EL (cell line): ENCODE measurements at regions not wholly inside any gene's neighbourhood (a gene's known extent, or its start where the extent isn't known, plus 50 kb on each side); places are given as distances from the start of the nearest gene placed in this dataset.

Experiments used
- DNase-seq: peaks from one replicate; pipeline ENCODE4 v3.0.0-alpha.2; 2016

DNA sequence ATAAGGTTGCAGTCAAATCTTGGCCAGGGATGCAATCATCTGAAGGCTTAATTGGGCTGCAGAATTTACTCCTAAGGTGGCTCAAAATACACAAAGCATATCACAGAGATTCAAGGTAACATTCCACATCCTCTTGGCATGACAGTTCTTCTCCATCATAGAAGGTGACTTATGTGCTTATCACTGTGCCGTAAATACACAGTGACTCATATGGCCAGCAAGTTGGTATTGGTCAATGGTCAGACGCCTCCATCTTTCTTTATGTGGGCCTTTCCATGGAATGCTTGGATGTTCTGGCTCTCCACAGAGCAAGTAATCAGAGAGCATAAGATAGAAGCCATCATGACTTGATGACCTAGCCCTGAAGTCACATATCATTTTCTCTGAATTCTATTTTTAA is 168.8 kb upstream of the ST8SIA2 start:
- DNase-seq: no peak

DNA sequence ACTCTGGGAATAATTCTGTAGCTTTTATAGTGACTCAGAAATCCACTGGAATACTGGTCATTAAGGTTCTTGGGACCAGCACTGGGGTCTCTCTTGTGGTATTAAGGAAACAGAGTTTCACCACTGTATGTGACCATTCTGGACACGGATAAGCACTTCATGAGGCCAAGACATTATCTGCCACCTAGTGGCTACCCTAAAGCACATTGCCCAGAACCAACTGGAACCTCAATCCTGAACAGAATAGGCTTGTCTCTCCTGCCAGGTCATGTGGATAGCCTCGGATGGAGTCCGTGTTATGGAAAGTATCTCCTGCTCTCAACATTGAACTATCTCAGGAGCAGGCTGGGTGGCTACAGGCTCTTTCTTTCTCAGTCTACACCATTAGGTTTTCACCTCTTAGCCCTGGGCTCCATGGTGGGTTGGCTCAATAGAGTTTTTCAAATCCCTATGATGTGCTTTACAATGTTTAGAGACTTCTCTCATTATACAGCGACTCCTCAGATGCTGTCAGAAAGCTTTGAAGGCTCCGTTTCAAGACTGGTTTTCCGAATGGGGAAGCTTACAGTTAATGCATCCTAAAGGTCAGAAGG is 167.6 kb upstream of the ST8SIA2 start:
- DNase-seq: peak; percentile 1

DNA sequence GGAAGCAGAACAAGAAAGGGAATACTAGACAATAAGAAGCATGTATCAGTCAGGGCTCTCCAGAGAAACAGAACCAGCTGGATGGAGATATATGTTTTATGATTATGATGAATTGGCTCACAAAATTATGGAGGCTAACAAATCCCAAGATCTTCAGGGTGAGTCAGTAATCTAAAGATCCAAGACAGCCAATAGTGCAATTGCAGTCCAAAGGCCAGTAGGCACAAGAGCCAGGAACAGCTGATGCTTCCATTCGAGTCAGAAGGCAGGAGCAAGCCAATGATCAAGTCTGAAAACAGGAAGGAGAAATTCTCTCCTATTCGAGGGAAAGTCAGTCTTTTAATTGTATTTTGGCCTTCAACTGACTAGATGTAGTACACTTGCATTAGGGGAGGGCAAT is 164.9 kb upstream of the ST8SIA2 start:
- DNase-seq: no peak

DNA sequence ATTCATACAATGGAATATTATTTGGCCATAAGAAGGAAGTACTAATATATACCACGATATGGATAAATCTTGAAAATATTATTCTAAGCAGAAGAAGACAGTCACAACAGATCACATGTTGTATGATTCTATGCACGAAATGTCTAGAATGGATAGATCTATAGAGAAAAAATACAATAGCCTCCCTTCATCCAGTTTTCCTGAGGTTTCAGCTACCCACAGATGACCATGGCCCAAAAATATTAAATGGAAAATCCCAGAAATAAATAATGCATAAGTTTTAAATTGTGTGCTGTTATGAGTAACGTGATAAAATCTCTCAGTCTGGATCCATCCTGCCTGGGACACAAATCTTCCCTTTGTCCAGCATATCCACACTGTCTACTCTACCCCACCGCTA is 162.2 kb upstream of the ST8SIA2 start:
- no peak for DNase-seq

DNA sequence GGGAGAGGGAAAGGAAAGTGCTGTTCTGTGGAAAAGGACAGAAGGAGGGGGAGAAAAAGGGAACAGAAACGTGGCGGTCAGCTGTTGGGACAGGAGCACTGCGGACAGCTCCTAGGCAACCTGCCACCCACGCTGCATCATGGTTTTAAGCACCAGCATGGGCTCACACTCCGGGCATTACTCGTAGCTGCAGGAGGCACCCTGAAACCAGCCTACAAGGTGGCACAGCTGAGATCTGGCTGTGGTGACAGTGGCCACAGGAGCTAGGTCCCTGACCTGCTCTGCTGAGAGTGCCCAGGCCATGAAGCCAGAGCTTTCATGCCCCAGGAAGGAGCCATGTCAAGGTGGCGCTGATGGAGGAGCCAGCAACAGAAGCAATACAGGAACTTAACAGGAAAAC is 161.4 kb upstream of the ST8SIA2 start:
- no peak for DNase-seq

DNA sequence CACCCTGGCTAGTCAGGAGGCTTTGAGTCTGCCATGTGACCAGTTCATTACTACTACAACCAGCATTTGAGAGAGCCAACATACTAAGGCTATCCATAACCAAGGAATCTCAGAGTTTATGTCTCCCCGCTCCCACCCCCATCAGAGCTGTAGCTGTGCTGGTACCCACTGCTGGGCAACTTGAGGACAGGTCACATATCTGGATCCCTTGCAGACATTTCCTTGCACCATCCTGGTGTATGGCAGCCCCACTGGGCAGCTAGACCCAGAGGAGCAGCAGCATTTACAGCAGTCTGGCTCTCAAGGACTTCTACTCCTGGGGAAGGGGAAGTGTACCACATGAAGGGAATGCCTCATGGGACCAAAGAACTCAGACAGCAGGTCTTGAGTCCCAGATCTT is 160.8 kb upstream of the ST8SIA2 start:
- no peak for DNase-seq

DNA sequence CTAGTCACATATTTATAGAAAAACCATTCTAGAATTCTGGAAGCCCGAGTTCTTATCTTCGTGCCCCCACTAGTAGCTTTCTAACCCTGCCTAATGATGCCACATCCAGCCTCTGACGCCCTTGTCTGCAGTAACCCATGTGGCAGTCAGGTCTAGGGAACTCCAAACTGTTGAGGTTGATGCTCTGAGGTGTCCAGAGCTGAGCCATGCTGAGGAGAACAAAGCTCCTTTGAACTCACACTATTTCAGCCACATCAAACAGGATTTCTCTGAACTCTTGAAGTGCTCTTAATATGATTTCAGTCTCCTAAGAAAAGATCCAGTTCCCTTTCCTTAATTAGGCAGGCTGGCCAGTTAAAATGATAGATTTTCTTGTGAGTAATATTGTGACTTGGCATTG is 150.5 kb upstream of the ST8SIA2 start:
- no peak for DNase-seq

DNA sequence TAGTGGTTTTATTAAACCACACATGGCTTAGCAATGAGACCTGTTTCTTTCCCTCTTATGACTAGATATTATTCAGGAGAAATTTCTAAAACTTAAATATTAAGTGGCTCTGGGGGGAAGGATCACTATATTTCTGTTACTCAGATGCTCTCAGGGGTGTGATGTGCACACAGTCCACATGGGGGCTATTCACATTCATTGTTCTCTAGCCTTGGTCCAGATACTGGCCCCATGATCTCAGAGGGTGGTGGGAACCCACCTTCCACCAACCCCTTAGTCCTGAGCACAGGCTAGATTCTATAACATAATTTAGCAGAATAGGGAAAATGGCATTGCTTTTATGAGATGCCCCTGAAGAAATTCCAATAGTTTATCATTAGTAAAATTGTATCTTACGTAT is 149.0 kb upstream of the ST8SIA2 start:
- no peak for DNase-seq

DNA sequence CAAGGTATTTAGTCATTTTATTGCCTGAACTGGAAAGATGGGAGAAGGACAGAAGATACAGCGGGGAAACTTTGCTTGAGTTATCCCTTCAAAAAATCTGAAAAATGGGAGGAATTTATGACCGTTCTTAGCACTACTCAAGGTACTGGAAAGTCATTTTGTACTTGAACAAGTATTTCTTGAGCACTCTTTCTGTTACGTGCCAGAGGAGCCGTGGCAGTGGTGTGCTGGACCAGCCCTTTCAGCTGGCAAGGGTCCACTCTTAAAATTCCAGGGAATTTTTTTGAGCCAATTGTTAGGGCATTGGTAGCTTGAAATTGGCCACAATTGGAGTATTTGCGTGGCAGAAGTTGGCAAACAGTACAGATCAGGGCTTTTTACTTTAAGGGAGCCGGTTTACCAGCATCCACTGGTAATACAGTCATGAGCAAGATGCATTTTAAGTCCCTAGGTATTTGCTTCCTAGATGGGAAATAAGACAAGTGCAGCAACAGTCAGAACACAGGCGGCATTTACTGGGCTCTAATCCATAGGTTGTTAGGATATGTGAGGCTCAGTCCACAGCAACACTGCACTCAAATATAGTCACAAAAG is 145.9 kb upstream of the ST8SIA2 start:
- no peak for DNase-seq

DNA sequence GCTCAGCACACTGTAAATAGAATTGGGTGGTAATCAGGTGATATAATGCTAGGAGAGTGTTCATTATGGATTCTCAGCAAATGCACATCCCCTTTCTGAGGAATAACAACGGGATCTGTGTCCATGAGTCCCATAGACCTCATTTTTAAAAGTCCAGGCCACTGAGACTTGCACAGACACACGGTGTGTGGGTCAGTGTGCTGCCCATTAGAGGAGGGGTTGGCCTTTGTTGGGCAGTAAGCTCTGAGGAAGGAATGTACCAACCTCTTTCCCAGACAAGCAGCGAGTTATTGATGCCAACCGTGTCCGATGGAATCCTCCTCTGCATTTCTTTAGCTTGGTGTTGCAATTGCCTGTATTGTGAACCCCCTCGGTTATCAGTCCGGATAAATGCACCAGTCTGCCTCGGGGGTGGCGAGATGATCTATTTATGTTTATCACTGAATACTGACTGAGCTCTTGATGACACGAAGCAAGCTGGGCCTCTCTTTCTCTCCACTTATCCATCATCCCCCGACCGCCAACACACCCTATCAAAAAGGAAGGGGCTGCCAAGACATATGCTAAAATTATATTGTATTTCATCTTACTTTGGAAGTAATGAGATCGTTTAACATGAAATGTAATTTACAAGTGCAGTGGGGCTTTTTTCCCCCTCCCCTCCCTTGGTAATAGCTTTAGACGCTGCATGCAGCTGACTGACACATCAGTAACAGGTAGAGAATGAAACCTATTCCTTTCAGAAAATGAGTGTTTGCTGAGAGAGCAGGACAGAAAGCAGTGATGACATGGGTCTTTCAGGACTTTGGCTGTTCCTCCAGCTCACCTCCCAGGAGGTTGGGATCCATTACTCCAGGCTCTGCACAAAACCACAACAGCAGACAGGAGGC is 126.6 kb upstream of the ST8SIA2 start:
- DNase-seq: no peak

DNA sequence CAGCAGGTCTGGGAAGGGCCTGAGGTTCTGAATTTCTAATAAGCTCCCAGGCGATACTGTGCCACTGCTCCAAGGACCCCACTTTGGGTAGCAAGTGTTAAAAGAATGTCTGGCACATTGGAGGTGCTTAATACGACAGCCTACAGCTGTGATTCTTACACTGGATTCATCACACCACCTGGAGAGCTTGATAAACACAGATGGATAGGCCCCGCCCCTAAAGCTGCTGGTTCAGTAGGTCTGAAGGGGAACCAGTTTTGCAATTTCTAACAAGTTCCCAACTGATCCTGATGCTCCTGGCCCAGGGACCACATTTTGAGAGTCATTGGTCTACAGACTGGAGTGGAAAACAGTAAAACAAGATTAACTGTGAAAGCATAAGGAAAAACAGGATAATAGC is 124.8 kb upstream of the ST8SIA2 start:
- DNase-seq: no peak

DNA sequence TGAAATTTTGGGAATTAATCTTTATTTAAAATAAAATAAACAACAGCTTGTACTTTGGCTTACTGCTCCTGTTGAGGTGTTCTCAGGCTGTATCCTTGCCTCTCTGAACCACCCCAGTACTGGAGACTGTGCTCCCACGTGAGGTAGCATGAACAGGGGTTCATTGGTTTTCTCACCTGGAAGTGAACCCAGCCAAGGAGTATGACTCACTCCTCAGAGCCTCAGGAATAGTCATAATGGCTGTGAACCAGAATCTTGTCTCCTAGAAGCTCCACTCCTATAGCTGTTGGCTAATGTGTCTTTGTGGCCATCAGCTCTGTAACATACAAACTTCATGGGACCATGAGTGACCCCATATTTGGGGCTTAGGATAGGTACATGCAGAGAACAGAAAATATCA is 122.5 kb upstream of the ST8SIA2 start:
- DNase-seq: no peak

DNA sequence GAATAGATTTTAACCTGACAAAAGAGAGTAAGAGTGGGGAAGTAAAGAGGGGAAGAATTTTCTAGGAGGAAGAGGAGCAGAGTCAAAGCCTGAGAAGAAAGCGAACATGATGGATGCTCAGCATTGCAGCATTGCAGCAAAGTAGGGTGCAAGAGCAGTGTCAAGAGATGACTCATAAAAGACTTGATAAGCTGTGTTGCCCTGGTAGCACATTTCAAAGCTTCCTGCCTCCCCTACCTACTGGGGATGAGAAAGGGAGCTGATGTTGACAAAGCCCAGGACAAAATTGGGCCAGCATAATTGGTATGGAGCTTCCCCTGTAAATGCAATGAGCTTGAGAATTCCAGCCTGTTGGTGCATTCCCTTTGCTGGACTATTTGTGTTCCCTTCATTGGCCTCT is 121.6 kb upstream of the ST8SIA2 start:
- no peak for DNase-seq

DNA sequence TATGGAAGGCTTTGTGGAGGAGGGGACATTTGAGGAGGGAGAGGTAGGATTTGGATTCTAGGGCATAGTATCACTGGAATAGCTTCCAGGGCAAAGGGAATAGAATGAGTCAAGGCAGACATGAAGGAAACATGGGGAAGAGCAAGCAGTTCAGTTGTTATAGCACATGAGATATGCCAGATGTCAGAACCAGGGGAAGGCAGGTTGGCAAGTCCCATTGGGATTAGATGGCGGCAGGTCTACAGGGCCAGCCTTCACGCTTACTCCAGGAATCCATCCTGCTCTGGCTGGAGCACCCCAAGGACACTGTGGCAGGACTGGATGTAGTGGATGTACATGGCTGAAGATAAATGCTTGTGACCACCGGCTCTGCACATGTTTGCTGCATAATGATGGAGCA is 120.4 kb upstream of the ST8SIA2 start:
- DNase-seq: no peak

DNA sequence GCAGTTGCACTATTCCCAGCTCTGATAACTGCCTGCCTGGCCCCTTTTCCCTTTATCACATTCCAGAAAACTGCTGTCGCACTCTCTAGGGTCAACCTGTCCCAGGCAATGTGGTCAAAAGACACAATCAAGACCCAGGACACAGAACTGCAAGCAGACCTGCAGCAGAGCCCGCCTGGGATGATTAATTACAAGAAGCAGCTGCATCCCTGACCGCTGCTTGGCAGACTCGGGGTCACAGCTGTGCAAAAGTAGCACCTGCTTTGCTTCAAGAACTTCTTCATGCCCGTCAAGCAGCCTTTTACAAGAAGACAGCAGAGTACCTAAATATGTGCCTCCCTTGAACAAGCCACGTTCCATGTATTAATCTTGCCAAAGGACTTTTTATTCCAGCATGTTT is 120.0 kb upstream of the ST8SIA2 start:
- DNase-seq: no peak

DNA sequence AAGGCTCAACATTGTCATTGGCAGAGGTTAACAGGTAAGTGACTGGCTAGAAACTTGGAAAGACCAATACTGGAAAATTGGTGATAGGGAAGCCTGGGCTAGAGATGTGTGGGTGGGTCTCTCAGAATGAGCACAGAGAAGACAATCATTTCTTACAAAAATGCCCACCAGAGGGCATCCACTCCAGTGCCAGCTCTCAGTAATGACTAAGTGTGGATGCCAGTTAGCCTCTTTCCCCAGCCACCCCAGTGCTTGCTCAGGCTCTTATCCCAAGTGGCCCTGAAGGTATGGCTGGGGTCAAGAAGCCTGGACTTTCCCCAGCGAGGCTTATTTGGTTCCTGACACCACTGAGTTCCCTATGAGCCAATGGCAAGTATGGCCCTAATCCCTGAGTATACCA is 115.9 kb upstream of the ST8SIA2 start:
- peak; percentile 13 for DNase-seq

DNA sequence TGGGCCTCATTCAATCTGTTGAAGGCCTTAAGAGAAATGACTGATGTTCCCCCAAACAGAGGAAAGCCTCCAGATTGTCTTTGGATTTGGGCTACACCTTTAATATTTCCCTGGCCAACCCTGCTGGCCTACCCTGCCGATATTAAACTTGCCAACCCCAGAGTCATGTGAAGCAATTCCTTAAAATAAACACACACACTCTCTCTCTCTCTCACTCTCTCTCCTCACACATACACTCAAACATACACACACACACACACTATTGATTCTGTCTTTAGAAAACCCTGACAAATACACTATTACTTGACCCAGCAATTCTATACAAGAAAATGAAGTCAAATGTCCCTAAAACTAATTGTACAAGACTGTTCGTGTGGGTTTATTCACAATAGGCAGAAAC is 109.9 kb upstream of the ST8SIA2 start:
- no peak for DNase-seq

DNA sequence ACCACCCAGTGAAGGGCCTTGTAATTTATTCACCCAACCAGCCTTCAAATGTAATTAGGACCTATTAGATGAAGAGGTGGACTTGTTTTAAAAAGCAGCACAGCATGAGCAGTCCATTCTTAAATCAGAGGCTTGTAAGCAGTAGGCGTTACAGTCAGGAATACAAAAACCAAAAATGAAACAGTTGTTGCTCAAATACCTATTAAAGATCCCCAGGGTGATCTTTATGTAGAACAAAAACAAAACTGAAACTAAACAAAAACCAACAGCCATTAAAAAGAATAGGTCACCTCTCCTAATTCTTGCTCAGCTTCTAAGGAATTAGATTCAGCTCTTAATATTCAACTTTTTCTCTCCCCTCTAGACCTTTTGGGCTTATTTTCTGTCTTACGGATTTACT is 104.9 kb upstream of the ST8SIA2 start:
- DNase-seq: no peak

DNA sequence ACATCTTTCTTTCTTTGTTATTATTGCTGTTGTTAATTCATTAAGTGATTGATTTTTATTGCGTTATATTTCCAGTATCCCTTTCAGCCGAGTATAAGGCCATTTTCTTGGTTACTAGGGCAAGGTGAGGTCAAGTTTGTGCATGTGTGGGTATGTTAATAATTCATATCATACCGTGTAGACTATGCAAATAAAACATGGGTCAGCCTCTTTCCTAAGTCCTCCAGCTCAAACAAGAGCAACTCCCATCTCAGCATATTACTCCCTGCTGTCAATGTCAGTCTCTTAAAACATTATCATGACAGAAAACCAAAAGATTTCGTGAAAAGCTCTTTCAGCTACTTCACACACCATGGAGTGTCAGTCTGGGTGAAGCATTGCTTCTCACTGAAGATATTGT is 103.9 kb upstream of the ST8SIA2 start:
- DNase-seq: no peak

DNA sequence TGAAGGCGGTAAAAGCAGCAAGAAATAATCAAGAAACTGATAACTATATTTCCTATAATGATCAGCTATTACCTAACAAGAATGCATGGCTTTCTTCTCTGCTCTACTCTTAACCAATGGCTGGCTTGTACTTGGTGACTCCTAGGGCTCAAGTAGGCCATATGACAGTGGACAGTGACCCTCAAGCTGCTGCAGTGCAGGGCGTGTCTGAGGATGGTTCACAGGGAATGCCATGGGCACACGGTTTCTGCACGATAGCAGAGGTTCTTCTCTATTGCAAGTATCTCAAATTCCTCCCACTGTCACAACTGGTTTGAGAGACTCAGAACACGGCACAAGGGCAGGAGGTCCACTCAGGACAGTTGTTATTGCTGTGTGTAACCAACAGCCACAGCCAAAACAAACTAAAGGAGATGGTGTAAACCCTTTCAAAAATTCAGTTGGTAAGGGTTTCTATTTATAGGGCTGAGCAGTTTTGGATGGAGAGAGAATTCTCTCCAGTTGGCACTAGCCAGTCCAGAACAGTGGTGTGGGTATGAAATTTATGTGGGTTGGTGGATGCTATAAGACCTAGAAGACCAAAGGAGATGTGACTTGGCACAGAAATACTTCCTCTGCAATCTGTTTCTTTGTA is 103.2 kb upstream of the ST8SIA2 start:
- no peak for DNase-seq

DNA sequence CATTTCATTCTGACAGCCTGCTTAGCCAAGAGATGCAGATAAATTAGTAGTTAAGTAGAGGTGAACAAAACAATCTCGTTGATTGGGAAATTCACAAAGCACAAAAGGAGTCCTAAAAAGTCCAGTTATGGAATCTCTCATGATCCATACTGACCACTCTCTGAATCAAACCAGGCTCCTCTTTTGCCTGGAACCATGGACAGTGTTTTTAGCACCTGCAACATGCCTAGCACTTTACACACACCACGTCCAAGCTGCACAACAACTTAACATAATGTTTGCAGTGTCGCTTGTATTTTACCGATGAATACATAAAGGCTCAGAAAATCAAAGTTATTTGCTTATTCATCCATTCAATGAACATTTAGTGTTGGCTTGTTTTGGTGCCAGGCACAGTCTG is 101.8 kb upstream of the ST8SIA2 start:
- no peak for DNase-seq

DNA sequence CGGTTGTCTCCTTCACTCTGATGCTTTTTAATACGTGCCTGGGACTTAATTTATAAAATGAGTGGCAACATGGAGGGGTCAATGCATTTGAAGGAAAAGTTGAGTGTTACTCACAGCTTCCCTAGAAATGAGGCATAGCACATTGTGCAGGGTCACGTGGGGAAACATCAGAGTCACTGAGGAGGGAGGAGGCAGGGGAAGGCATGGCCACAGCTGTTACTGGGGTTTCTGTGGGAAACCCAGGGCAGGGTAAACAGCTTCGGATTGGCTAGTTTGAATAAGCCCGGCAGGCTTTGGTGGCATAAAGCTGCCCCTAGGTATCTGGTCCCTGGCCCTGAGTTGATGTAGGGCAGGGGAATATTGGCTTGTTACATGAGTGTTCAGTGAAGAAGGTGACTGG is 98.9 kb upstream of the ST8SIA2 start:
- DNase-seq: no peak

DNA sequence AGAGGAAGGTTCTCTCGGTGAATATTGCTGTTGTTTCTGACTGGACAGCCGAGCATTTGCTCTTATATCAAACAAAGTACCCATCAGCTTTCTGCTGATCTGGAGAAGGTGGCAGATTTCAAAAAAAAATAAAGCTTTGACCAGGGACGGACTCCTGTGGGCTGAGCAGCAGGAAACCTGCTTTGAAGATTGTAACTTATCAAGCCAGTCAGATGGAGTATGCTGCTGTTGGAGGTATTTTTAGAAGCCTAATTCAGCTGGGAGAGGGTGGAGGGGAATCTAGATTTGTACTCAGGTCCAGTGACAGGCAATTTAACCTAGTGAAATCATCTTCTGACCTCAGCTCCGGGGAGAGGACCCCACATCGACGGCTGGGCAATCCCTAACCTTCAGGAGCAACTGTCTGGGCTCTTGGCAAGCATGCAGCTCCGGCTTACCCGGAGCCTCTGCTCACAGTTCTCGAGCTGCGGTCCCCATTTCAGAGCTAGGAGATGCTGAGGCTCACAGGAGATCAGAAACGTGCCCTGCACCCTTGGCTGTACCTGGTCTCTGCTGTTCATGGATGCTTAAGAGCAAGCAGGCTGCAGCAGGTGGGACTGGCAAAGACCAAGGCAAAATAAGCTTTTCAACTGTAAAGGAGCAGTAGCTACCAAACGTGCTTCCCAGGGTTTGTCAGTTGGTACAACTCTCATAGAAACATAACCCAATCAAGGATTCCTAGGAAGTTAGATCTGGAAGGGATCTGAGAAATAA is 89.3 kb upstream of the ST8SIA2 start:
- no peak for DNase-seq
